NCI-H524 (cell line): ENCODE measurements at regions not wholly inside any gene's neighbourhood (a gene's known extent, or its start where the extent isn't known, plus 50 kb on each side); places are given as distances from the start of the nearest gene placed in this dataset.

Source experiments
- DNase-seq, 2 experiments: peaks; one replicate each; lab custom pipeline; 2025; lab: John Stamatoyannopoulos, UW

DNA sequence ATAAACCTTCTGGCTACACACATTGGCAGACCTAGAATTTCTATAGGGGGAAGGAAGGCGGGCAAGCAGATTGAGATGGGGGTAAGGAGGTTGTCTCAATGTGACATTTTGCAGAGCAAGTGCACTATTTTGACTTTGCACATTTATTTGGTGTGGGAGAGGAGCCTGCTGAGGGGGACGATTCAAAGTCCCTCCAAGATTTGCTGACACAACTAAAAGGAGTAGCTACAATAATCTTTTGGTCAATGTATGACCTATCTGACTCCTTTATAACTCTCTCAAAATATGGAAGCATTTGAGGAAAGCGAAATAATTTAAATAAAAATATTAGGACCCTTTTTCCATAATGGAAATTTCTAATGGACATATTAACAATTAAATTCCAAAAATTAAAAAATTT, 274.9 kb upstream of the PPARGC1A start:
- DNase-seq = no peak

DNA sequence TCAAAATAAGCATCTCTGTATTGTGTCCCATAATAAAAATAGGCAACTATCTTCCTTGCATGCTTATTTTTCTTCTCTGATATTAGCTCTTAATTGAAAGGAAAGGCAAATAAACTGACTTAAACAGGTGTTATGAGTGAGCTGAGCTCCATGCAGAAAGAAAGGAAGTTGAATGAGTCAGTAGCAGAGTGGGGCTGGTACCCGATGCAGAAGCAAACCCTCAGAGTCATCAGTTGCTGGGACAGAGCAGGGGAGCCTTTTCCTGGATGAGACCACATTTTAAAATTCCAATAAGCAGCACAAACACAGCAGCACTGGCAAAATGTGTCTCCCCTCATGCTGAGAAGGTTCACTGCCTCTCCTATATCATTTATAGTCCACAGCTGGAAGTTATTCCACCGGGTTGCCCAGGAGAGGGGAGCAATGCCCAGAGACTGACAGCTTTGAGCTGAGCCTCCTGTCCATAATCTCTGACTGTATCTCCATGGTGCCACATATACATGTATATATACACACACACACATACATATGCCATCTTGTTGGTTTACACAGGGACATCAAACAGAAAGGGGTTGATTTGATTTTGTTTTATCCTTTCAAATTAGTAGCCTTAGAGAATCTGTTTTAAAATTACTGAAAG, 274.3 kb upstream of the PPARGC1A start:
- no peak for DNase-seq

- DNase-seq = no peak
Measured at GRCh38 chr4:24163314-24163713, 273.5 kb upstream of the PPARGC1A start.

- no peak for DNase-seq
Measured at GRCh38 chr4:24160358-24160757, 270.5 kb upstream of the PPARGC1A start.

DNA sequence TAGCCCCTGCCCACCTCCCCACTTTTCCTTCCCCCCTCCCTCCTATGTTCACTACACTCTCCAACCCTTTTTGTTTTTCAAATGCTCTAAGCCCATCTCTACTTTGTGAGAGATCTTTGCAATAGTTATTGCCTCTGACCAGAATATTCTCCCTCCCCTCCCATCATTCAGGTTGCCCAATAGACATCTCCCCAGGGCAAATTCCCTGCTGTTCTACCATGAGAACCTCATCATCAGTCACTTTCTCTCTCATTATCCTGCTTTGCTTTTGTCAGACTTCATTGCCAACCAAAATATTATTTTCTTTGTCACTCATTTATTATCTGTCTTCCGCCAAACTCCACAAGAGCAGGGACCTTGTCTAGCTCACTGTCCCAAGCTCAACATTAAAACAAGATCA, 268.2 kb upstream of the PPARGC1A start:
- no peak for DNase-seq

- DNase-seq = no peak
Measured at GRCh38 chr4:24150034-24150433, 260.2 kb upstream of the PPARGC1A start.

DNA sequence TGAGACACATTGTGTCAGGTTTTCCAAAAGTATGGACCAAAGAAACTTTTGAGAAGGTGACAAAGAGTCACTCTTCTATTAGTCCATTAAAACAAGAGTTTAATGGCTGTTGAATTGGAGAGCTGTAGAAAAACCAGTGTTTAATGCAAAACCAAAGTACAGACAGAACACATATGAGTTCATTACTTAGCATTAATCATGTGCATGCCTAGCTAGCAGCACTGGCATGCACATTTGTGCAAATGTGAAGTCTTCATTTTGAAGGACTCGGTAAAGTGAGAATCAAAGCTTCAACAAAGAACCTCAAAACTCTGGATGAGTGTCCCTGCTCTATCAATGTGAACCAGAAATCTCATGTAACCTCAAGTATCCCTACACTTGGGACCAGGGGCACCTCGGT, 256.3 kb upstream of the PPARGC1A start:
- DNase-seq = no peak

GRCh38 chr4:24145591-24145990, 255.7 kb upstream of the PPARGC1A start:
- no peak for DNase-seq

GRCh38 chr4:24144381-24144780, 254.5 kb upstream of the PPARGC1A start:
- DNase-seq = no peak

DNA sequence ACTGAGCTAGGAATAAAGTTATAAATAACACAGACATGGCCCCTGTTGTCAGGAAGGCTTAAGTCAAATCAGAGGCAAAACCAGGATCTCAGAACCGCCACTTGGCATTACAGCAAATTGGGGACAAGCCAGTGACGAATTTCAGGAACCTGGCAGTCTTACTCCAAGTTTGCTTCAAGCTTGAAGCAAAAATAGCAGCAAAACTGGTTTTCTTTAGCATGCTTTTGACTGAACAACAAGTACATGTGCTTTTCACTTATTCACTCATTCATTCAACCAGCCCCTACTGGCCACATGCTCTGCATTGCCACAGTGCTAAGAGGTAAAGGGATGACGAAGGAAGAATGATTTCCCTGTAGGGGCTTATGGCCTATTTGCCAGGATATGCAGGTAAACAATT, 253.9 kb upstream of the PPARGC1A start:
- DNase-seq = no peak

DNA sequence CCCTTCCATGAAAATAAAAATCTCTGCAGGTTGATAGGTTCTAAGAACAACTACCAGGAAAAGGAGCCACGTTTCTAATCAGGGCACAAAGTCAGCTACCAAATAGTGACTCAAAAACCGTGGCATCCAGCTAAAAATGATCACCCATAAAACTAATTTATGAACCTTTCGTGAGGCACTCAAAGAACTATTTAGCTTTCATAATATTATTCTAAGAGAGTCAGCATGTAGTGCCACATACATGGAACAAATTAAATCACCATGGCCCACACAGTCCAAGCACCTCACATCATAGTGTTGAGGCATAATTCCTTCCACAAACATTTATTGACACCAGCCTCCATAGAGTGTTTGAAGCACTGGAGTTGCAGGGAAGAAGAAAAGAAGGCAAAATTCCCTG, 252.0 kb upstream of the PPARGC1A start:
- DNase-seq = no peak

- no peak for DNase-seq
Measured at GRCh38 chr4:24140892-24141291, 251.0 kb upstream of the PPARGC1A start.

GRCh38 chr4:24137671-24138601, 248.1 kb upstream of the PPARGC1A start:
- DNase-seq = peak in 1 of 2 experiments; percentile 17

DNA sequence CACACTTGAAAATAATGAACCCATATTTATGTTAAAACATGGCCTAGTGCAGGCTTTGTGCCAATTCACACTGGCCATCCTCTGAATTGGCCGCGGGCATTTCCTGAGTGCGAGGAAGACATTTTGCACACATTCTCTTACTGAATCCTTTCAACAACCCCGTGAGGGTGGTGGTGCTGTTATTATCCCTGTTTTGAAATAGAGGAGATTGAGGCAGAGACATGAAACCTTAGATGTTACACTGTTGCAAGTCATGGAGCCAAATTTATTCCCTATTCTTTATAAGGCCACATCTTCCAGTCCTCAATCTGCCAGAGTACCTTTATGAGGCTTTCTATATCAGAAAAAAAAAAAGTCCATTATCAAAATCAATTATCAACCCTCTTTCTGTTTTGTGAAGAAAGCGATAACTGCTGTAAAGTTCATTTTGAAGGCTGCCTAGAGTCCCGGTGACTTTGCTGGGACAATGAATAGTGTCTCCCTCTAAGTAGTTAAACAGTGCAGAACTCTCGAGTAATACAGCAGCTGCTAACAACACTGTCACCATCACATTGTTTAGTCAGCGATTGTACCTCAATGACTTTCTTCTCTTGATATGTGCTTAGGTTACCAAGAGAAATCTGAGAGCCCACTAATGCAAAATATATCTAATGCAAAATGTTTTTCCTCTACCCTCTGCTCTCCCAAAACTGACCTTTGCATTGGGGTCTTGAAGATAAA, 242.3 kb upstream of the PPARGC1A start:
- no peak for DNase-seq

- DNase-seq = peak in 1 of 2 experiments; percentile 6
Measured at GRCh38 chr4:24130637-24131036, 240.8 kb upstream of the PPARGC1A start.

GRCh38 chr4:24126776-24127175, 236.9 kb upstream of the PPARGC1A start:
- no peak for DNase-seq

GRCh38 chr4:24121395-24122175, 231.7 kb upstream of the PPARGC1A start:
- DNase-seq = no peak

- no peak for DNase-seq
Measured at GRCh38 chr4:24117975-24118374, 228.1 kb upstream of the PPARGC1A start.

DNA sequence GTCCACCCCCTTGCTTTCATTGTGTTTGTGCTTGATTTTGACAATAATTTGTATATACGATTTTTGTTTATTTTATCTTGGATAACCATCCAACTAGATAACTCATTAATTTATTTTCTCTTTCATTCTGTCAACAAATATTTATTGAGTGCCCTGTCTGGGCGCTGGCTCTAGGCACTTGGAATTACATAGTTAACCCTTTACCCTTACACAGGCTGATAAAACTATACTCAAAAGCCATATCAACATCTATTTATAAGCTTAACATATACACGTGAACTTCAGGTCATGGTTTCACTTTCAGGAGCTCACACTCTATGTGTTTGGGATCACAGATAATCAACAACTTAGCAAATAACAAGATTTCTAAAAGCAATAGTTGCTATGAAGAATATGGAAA, 226.3 kb upstream of the PPARGC1A start:
- DNase-seq = no peak

DNA sequence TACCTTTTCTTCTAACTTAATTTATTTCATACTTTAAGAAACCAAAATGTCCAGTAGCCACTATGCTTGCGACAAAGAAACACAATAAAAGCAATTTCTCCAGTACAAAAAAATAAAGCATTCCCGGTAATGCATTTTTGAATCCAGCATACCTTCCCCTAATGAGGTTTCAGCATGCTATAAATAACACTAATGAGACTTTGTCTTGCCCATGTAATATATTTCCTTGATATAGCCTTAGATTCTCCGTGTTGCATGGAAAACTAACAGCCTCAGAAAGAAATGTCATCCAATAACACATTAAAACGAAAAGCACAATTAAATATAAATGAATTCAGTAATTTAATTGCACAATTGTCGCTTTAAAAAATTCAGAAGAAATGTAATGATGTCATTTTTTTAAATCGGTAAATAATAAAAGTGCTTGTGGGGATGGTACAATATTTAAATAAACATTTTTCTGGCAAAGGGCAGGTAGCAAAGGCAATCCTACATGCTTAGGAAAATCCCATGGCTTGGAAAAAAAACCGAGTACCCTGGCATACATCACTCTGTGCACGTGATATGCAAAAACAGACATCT, 225.2 kb upstream of the PPARGC1A start:
- DNase-seq = no peak

DNA sequence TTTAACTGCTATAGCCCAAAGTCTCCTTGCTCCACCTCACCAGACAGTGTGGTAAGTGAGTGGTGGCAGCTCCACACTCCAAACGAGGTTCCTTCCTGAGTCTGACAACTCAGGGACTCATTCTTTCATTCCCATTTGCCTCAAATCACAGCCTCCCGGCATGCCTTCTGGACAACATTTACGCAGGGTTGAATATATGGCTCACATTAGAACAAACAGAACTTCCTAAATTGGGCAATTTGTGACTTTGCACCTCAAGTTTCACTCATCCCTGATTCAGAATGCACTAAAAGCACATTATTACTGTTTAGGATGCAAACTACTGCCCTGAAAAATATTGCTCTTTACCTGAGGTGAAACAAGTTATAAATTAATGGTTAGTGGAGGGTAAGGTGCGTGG, 224.6 kb upstream of the PPARGC1A start:
- DNase-seq = no peak

DNA sequence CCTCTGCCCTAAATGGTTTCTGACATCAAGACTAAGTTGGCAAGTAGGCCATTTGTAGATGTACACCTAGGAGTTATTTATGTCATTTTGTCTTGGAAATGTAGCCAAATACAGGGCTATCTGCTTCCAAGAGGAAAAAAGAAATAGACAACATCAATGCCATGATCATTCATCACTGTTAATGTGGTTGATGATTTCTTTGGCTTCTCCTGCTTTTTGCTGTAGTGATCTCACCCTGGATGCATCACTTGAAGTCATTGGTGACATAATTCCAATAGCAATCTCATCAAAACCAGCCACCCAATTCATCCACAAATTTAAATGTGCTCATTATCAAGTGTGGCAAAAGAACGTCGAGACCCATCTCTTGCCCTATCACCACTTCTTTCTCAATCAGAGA, 222.6 kb upstream of the PPARGC1A start:
- no peak for DNase-seq
